ENCODE measurements at regions not wholly inside any gene's neighbourhood (a gene's known extent, or its start where the extent isn't known, plus 50 kb on each side); places are given as distances from the start of the nearest gene placed in this dataset.

- peak; percentile 52 for DNase-seq
These were observed 201.6 kb upstream of the SGK1 start for GRCh38 chr6:134519465-134519864.

DNA sequence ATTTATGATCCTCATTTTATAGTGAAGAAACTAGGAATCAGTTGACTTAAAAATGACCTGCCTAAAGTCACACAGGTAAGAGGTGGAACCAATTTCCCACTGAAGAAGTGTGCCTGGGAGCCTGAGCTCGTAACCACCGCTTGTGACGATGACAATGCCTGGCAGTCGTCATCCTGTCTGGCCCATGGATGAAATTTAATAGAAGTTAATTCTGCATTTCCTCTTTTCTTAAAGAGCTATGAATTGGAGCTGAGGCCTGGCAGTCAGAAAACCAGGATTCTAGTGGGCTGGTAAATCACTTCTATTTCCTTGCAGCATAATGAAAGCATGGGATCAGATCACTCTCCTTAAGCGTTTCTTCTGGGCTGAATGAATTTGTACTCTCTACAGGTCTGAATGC lies 200.0 kb upstream of the SGK1 start:
- no peak for DNase-seq

DNA sequence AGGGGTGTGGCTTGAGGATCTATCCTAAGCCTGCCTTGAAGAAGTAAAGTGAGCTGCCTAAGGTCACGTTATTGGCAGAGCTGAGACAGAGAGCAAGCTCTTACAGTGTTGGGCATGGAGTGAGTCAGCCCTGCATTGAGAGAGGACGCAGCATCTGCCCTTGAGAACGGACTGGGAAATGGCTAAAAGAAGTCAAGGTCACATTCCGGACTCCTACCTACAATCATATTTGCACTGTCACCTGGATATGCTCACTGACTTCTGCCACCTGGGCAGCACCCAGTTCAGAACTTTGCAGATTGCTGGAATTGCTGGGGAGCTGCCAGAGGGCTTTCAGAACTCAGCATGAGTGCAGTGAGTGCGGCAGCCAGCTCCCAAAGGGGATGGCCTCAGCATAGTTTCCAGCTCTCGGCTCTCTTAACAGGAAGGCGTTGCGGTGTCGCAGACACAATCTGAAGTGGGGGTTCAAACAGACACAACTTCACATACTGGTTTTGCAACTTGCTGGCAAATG lies 199.3 kb upstream of the SGK1 start:
- DNase-seq, result no peak

DNA sequence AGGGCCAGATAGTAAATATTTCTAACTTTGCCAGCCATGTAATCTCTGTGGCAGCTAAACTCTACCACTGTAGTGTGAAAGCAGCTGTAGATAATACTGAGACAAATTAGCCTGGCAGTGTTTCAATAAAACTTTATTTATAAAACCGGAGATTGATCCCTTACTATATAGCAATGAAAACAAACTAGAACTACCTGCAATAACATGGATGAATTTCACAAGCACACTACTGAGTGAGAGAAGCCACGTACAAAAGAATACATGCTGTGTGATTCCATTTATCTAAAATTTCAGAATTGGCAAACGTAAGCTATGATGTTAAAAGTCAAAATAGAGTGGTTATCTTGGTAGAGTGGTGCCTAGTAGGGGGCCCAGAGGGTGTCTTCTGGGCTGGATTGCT lies 198.7 kb upstream of the SGK1 start:
- no peak for DNase-seq

DNA sequence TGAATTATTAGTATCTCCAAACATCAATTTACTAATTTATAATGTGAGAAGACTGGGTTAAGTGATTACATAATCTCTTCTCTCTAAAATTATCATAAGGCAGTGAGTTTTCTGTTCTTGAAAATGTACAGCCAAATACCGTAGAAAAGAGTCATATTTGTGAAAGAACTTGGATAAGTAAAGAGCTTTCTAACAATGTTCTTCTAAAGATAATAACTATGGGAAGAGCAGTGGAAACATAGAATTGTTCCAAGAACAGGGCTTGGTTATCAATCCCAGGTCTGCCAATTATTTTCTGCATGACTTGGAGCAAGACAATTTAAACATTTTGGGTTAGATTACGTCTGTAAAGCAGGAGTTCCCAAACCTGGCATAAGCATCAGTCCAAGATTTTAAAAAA lies 198.1 kb upstream of the SGK1 start:
- no peak for DNase-seq

- no peak for DNase-seq
These were observed 195.1 kb upstream of the SGK1 start for GRCh38 chr6:134512981-134513391.

- DNase-seq, result no peak
These were observed 194.2 kb upstream of the SGK1 start for GRCh38 chr6:134511984-134512683.

- no peak for DNase-seq
These were observed 193.0 kb upstream of the SGK1 start for GRCh38 chr6:134510920-134511319.

- no peak for DNase-seq
These were observed 192.2 kb upstream of the SGK1 start for GRCh38 chr6:134510142-134510541.

- no peak for DNase-seq
These were observed 191.1 kb upstream of the SGK1 start for GRCh38 chr6:134508862-134509498.

DNA sequence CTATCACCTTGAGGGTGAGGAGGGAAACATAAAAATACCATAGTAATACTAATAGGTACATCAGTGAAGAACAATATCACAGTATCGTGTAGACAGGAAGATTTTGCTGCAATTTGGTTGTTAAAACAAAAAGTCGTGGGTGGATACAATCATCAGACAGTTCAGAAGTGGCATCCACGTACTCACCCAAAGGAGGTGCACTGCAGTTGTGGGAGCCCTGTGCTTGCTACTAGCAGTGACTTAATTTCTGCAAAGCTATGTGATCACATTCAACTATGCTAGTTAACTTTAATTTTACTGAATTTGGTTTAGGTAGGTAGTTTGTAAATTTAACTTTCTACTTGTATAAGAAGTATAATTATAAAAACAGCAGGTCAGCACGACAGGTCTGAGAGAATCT lies 188.2 kb upstream of the SGK1 start:
- no peak for DNase-seq

- DNase-seq, result no peak
These were observed 185.8 kb upstream of the SGK1 start for GRCh38 chr6:134503585-134504281.

DNA sequence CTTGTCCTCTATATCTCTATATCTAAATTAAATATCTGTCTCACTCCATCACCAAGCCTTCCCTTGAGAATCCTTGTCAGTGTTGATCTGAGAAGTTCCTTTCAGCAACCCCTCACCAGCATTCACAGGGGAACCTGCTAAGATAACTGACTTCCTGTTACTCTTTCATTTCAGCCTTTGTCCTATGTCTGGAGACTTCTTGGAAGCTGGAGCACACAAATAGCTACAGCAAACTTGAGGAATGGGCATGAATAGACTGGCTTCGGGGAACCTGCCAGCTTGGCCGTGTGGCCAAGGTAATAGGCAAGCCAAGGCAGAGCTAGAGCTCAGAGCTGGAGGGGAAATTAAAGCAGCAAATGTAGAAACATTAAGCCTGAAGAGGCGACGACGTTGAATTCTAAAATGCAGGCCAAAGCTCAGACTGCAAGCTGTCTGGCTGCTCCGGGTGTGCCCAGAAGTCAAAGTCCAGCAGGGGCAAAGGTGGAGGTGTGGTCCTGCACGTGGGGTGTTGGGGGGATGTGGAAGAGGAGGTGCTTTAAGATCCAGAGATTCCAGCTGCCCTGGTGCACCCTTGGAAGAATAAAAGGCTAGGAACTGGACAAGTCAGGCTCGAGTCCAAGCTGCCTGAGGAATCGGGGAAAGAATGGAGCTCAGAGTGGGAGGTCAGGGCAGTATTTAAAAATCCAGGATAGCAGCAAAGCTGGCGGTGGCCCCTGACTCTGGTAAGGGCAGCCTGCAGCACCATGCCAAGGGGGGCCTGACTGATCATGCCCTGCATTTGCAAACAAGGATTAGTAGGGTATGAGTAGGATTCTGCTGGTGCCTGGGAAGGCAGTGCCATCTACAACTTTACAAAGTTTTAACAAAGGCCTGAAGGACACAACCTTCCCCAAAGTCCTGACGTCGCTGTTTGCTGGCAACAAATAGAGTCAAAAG lies 185.0 kb upstream of the SGK1 start:
- DNase-seq, result no peak

- DNase-seq, result no peak
These were observed 178.0 kb upstream of the SGK1 start for GRCh38 chr6:134495890-134496248.

DNA sequence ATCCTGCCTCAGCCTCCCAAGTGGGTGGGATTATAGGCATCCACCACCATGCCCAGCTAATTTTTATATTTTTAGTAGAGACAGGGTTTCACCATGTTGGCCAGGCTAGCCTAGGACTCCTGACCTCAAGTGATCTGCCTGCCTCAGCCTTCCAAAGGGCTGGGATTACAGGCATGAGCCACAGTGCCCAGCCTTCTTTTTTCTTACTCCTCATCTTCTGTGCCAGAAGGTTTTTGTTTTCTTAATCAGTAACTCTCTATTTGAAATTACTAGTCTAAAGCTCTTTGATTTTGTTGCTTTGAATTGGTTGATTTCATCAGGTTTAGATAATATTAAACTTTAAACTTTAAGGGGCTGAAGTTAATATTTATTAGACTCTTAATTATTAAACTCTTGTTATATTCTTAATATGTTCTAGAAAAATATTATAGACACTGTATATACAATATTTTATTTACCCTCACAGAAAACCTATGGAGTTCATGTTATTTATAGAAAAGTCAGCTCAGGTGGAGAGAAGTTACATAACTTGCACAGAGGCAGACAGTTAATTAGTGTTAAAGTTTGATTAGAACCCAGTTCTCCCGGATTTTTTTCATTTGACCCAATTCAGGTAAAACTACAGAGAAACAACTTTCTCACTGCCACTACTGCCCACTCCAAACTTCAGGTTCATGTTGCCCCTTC lies 177.4 kb upstream of the SGK1 start:
- DNase-seq, result no peak

DNA sequence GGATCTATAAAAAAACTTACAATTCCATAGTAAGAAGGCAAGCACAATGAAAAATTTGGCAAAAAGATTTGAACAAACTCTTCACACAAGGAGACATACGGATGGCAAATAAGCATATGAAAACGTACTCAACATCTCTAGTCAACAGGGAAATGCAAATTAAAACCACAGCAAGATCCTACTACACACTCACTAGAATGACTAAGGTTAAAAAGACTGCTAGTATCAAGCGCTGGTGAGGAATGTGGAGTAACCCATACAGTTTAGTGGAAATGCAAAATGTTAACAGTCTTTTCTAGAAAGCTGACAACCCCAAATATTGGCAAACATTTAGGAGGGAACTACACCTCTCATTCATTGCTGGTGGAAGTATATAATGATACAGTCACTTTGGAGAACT lies 175.9 kb upstream of the SGK1 start:
- DNase-seq, result no peak

DNA sequence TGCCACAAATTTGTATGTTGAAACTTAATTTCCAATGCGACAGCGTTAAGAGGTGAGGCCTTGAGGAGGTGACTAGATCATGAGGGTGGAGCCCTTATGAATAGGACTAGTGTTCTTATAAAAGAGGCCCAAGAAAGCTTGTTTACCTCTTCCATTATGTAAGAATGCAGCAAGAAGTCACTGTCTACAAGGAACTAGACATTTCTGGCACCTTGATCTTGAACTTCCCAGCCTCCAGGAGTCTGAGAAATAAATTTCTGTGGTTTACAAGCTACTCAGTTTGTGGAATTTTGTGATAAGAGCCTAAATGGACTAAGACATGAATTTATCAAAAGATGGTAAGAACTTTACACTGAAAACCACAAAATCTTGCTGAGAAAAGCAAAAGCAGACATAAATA lies 173.6 kb upstream of the SGK1 start:
- no peak for DNase-seq

DNA sequence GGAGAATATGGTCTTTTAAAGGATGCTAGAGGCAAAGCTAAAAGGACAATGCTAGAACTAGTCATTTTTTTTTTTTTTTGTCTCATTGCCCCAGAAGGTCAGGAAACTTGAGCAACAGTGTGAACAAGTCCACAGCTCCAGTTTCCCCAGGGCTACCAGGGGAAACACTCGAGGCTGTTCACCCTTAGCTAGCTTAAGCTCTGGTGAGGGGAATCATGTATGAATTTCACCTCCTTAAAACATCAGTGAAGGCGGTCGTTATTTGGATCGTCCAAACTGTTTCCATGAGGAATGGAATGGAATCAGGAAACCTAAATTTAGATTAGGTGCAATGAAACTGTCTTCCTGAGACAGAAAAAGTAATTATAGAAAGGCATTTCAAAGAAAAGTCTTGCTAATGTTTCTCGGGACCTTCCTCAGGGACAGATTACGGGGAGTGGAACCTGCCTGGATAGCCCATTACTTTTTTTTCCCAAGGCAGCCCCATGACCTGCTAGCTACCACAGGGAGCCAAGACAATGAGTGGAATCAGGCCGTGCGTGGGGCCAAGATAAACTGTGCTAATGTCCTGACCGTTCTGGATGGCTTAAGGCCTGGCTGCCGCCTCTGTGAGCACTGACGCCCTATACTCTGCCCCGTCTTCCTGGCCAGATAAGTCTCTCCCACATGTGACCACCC lies 164.8 kb upstream of the SGK1 start:
- no peak for DNase-seq

GRCh38 chr6:134481966-134482365 lies 164.1 kb upstream of the SGK1 start:
- no peak for DNase-seq

DNA sequence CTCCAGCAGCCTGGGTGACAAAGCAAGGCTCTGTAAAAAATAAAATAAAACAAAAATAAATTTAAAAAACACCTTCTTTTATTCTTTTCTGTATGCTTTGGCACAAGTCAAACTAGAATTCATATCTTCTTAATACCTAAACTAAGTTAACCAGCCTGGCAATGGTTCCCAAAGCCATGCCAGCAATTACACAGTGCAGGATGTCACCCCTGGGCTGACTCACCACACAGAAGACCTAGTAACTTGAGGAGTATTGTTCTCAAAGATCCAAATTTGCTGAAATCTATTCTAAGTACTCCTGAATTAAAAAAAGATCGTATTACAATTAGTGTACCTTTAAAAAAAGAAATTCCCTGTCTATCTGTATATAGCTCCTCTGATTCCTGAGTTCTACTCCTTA lies 162.7 kb upstream of the SGK1 start:
- DNase-seq, result no peak

DNA sequence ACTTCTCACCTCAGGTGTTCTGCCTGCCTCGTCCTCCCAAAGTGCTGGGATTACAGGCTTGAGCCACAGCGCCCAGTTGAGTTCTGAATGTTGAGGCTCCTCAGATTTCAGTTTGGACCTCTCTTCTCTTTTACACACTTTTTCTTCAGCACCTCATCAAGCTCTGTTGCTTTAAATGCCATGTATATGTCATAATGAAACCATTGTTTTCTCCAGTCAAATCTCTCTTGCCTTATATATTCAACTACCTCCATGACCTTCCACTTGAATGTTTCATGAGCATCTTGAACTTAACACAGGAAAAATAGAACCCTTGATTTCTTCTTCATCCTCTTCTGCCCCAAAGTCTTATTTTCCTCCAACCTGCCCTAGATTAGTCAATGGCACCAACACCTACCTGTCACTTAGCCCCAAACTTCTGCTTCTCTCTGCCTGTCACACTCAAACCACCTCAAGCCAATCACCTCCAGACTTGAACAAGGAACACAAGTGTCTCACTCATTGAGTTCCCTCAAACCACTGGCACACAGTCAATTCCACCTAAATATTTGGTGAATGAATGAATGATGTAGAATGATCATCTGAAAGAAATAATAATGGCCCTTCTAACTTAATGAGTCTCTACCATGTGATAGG lies 161.0 kb upstream of the SGK1 start:
- no peak for DNase-seq

All from CD4-positive, alpha-beta T cell treated with Interleukin-17A for 1 hour (primary cell).